Left lung (tissue), 4 donors: ENCODE measurements at regions not wholly inside any gene's neighbourhood (a gene's known extent, or its start where the extent isn't known, plus 50 kb on each side); places are given as distances from the start of the nearest gene placed in this dataset.
A peak's percentile ranks its signal among the peaks of the same experiment; 100 is the strongest.

Experiments used
- ATAC-seq: fragments of 200-7000 bp; cut with Tn5 transposase; one replicate; pipeline ENCODE4 v1.9.1; 2020; ENCODE audit warnings: moderate library complexity
- DNase-seq, 4 donors: peaks; one replicate each; pipeline ENCODE4 v3.0.0-alpha.2; 2013 to 2020
- H3K27ac ChIP-seq, 2 donors: fragments of 200-600 bp; sonication (generic) in 1 of 2; one replicate each; pipeline versions ENCODE4 v1.5.0 to v1.8.0; 2020 to 2021
- H3K27me3 ChIP-seq, 2 donors: fragments of 200-600 bp; sonication (generic) in 1 of 2; one replicate each; pipeline versions ENCODE4 v1.5.0 to v1.8.0; 2020 to 2021
- H3K36me3 ChIP-seq, 2 donors: fragments of 200-600 bp; sonication (generic) in 1 of 2; one replicate each; pipeline versions ENCODE4 v1.5.0 to v1.8.0; 2020 to 2021
- H3K4me1 ChIP-seq, 2 donors: fragments of 200-600 bp; one replicate each; pipeline ENCODE4 v1.8.0; 2021
- H3K4me3 ChIP-seq, 2 donors: fragments of 200-600 bp; sonication (generic) in 1 of 2; one replicate each; pipeline versions ENCODE4 v1.5.0 to v1.8.0; 2020 to 2021; ENCODE audit warnings: mild to moderate bottlenecking in 1 of 2
- H3K9me3 ChIP-seq, 2 donors: fragments of 200-600 bp; sonication (generic) in 1 of 2; one replicate each; pipeline versions ENCODE4 v1.5.0 to v1.8.0; 2020 to 2021
- intact Hi-C, 2 donors: fragments of 100-400 bp; cut with DNase I; formaldehyde crosslinking; loops; one replicate each; pipeline versions ENCODE4 v1.11.2 to v1.14.2; 2022
- TF ChIP-seq, protein P1 (sequence below), 2 donors: fragments of 200-600 bp; sonication (generic) in 1 of 2; IDR thresholded peaks; one replicate each; pipeline versions ENCODE4 v1.5.0 to v1.8.0; 2021; ENCODE audit warnings: antibody characterized with exemption in 2 of 2
- donor health status: DM: no; HTN: yes; CAD: no.
- donor health status: DM: no; HTN: no; CAD: no.

- Histone ChIP-seq H3K36me3 (no peaks in the 10 kb centered on the region), H3K27me3 (no peaks in the 10 kb centered on the region), H3K27ac (no peak overlapping the region), H3K4me3 (no peak overlapping the region), H3K4me1 (peaks cover 0 to 31% of the 10 kb centered on the region in 2 donors), H3K9me3 (no peaks in the 10 kb centered on the region)
- TF ChIP-seq, protein P1, sequence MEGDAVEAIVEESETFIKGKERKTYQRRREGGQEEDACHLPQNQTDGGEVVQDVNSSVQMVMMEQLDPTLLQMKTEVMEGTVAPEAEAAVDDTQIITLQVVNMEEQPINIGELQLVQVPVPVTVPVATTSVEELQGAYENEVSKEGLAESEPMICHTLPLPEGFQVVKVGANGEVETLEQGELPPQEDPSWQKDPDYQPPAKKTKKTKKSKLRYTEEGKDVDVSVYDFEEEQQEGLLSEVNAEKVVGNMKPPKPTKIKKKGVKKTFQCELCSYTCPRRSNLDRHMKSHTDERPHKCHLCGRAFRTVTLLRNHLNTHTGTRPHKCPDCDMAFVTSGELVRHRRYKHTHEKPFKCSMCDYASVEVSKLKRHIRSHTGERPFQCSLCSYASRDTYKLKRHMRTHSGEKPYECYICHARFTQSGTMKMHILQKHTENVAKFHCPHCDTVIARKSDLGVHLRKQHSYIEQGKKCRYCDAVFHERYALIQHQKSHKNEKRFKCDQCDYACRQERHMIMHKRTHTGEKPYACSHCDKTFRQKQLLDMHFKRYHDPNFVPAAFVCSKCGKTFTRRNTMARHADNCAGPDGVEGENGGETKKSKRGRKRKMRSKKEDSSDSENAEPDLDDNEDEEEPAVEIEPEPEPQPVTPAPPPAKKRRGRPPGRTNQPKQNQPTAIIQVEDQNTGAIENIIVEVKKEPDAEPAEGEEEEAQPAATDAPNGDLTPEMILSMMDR (IDR thresholded peaks at IDR 0.05): no peak
- intact Hi-C loops: no loop called here
- no peak for DNase-seq
- no peak for ATAC-seq
Measured at GRCh38 chr6:14705841-14706377, 540.0 kb upstream of the JARID2 start.

- intact Hi-C loops: no loop called here
- ATAC-seq (peak; percentile 66), DNase-seq (peak in 1 of 4 donors; percentile 61)
- no peak overlapping the region for H3K4me3 ChIP-seq
- H3K4me1 ChIP-seq: peaks cover 0 to 32% of the 10 kb centered on the region in 2 donors
- no peaks in the 10 kb centered on the region for H3K27me3 ChIP-seq
- no peak overlapping the region for H3K27ac ChIP-seq
- H3K36me3 ChIP-seq: no peaks in the 10 kb centered on the region
- TF ChIP-seq, protein P1 (IDR thresholded peaks at IDR 0.05): no peak
- H3K9me3 ChIP-seq: no peaks in the 10 kb centered on the region
Measured at GRCh38 chr6:14706378-14706929, 539.4 kb upstream of the JARID2 start.

DNA sequence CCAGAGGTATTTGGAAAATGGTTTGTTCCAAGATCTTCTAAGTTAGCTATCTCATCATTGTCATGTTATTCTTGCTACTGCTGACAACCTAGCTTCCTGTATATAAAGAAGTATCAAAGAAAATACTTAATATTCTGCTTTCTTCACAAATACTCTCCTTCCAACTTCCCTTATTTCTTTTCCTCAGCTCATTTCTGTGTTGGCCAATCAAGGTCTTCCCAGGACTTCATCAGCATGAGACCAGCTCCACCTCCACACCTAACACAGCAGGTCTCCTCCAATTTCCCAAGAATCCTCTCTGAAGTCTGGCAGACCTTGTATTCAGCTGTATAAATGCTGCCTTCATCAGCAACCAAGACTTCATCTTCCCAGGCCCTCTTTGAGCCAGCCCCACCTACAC, 538.6 kb upstream of the JARID2 start:
- no peak overlapping the region for H3K4me3 ChIP-seq
- H3K36me3 ChIP-seq: no peaks in the 10 kb centered on the region
- TF ChIP-seq, protein P1 (IDR thresholded peaks at IDR 0.05): no peak
- ATAC-seq: no peak
- no peak for DNase-seq
- no peaks in the 10 kb centered on the region for H3K27me3 ChIP-seq
- H3K9me3 ChIP-seq: no peaks in the 10 kb centered on the region
- peaks cover 0 to 30% of the 10 kb centered on the region in 2 donors for H3K4me1 ChIP-seq
- no peak overlapping the region for H3K27ac ChIP-seq
- intact Hi-C loops: no loop called here

- Histone ChIP-seq H3K9me3 (no peaks in the 10 kb centered on the region), H3K36me3 (no peaks in the 10 kb centered on the region), H3K4me3 (no peak overlapping the region), H3K27me3 (no peaks in the 10 kb centered on the region), H3K4me1 (peaks cover 0 to 33% of the 10 kb centered on the region in 2 donors), H3K27ac (no peak overlapping the region)
- intact Hi-C loops: no loop called here
- no peak for ATAC-seq
- TF ChIP-seq, protein P1 (IDR thresholded peaks at IDR 0.05): no peak
- no peak for DNase-seq
Measured at GRCh38 chr6:14707971-14708465, 537.9 kb upstream of the JARID2 start.

DNA sequence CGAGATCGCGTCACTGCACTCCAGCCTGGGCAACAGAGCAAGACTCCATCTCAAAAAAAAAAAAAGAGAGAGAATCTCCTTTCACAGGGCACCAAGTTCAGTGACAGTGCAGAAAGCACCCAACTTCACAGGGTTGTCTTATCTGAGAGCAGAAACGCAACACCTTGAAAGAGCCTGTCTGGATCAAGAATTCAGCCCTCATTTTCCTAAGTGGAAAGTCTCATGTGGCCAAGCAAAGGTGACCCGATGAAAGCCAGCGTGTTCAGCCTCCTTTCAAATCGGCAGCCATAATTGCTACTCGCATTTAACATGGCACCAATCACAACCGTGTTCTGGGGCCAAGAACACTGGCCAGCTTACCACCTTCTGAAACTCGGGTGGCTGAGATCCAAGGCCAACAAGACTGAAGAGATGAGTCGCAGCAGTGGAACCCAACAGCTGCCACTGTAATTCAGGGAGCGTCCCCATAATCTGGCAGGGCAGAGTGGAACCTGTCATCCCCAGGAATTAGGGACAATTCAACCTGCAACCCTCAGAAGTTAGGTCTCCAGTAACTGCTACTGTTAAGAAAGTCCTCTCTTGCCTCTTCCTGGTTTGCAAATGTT, 536.7 kb upstream of the JARID2 start:
- no peak overlapping the region for H3K4me3 ChIP-seq
- no peaks in the 10 kb centered on the region for H3K27me3 ChIP-seq
- TF ChIP-seq, protein P1 (IDR thresholded peaks at IDR 0.05): no peak
- H3K27ac ChIP-seq: no peak overlapping the region
- ATAC-seq (no peak), DNase-seq (no peak)
- intact Hi-C loops: no loop called here
- H3K9me3 ChIP-seq: no peaks in the 10 kb centered on the region
- H3K4me1 ChIP-seq: peaks cover 0 to 38% of the 10 kb centered on the region in 2 donors
- no peaks in the 10 kb centered on the region for H3K36me3 ChIP-seq
